ENCODE measurements at regions not wholly inside any gene's neighbourhood (a gene's known extent, or its start where the extent isn't known, plus 50 kb on each side); places are given as distances from the start of the nearest gene placed in this dataset.

GRCh38 chr18:61272793-61273192, 60.4 kb upstream of the CDH20 start:
- Histone ChIP-seq H3K79me2 (ENCODE audit: insufficient read depth, low read length) (no peaks in the 10 kb centered on the region), H3K4me1 (ENCODE audit: control insufficient read depth in 1 of 2, insufficient read depth in 2 of 2, low read length in 2 of 2) (no peaks in the 10 kb centered on the region), H3K9ac (ENCODE audit: insufficient read depth, low read length, poor library complexity, severe bottlenecking) (no peak overlapping the region), H3K9me3 (replicated peaks in 1 of 2; ENCODE audit: control insufficient read depth in 1 of 2, insufficient read depth in 1 of 2, low read length in 2 of 2) (no peaks in the 10 kb centered on the region), H4K20me1 (ENCODE audit: insufficient read depth, low read length) (no peaks in the 10 kb centered on the region), H3K4me3 (replicated peaks in 1 of 3; ENCODE audit: low read depth in 2 of 3, low read length in 3 of 3) (no peak overlapping the region), H2AFZ (ENCODE audit: insufficient read depth, low read depth, low read length, poor library complexity, severe bottlenecking) (no peak overlapping the region), H3K4me2 (replicated peaks; ENCODE audit: extremely low read depth, low read length, poor library complexity, severe bottlenecking) (no peak overlapping the region), H3K27ac (ENCODE audit: low read depth in 1 of 2, low read length in 2 of 2) (no peak overlapping the region), H3K27me3 (ENCODE audit: control insufficient read depth in 2 of 2, insufficient read depth in 2 of 2, low read length in 2 of 2) (no peaks in the 10 kb centered on the region), H3K36me3 (replicated peaks in 1 of 2; ENCODE audit: control insufficient read depth in 1 of 2, insufficient read depth in 2 of 2, low read length in 2 of 2) (no peaks in the 10 kb centered on the region)
- no peaks in the 10 kb centered on the region for H3K27me3 Mint-ChIP-seq (ENCODE audit: low read depth in 3 of 3)
- no peaks in the 10 kb centered on the region for H3K36me3 Mint-ChIP-seq
- DNase-seq: no peak
- no peak overlapping the region for H3K4me3 Mint-ChIP-seq
- intact Hi-C loops (cut with micrococcal nuclease): no loop called here
- no peak overlapping the region for H3K27ac Mint-ChIP-seq
- TF ChIP-seq CTCF (IDR thresholded peaks at IDR 0.05): no peak
- H3K9me3 Mint-ChIP-seq: peaks cover 0 to 9% (median 2%) of the 10 kb centered on the region in 7 donors
- no peaks in the 10 kb centered on the region for H3K4me1 Mint-ChIP-seq
- no CpG with 5 or more reads among the region's 2 CpGs for WGBS (ENCODE audit: insufficient coverage)

- intact Hi-C loops (cut with micrococcal nuclease): no loop called here
- Histone ChIP-seq H4K20me1 (ENCODE audit: insufficient read depth, low read length) (no peaks in the 10 kb centered on the region), H3K4me1 (ENCODE audit: control insufficient read depth in 1 of 2, insufficient read depth in 2 of 2, low read length in 2 of 2) (no peaks in the 10 kb centered on the region), H3K4me3 (replicated peaks in 1 of 3; ENCODE audit: low read depth in 2 of 3, low read length in 3 of 3) (no peak overlapping the region), H3K36me3 (replicated peaks in 1 of 2; ENCODE audit: control insufficient read depth in 1 of 2, insufficient read depth in 2 of 2, low read length in 2 of 2) (no peaks in the 10 kb centered on the region), H3K9me3 (replicated peaks in 1 of 2; ENCODE audit: control insufficient read depth in 1 of 2, insufficient read depth in 1 of 2, low read length in 2 of 2) (no peaks in the 10 kb centered on the region), H3K27me3 (ENCODE audit: control insufficient read depth in 2 of 2, insufficient read depth in 2 of 2, low read length in 2 of 2) (no peaks in the 10 kb centered on the region), H3K27ac (ENCODE audit: low read depth in 1 of 2, low read length in 2 of 2) (no peak overlapping the region), H3K4me2 (replicated peaks; ENCODE audit: extremely low read depth, low read length, poor library complexity, severe bottlenecking) (no peak overlapping the region), H3K79me2 (ENCODE audit: insufficient read depth, low read length) (no peaks in the 10 kb centered on the region), H2AFZ (ENCODE audit: insufficient read depth, low read depth, low read length, poor library complexity, severe bottlenecking) (no peak overlapping the region), H3K9ac (ENCODE audit: insufficient read depth, low read length, poor library complexity, severe bottlenecking) (no peak overlapping the region)
- H3K27me3 Mint-ChIP-seq (ENCODE audit: low read depth in 3 of 3): no peaks in the 10 kb centered on the region
- peaks cover 0 to 8% (median under 1%) of the 10 kb centered on the region in 7 donors for H3K9me3 Mint-ChIP-seq
- TF ChIP-seq CTCF (IDR thresholded peaks at IDR 0.05): no peak
- H3K27ac Mint-ChIP-seq: no peak overlapping the region
- H3K4me3 Mint-ChIP-seq: no peak overlapping the region
- no peaks in the 10 kb centered on the region for H3K4me1 Mint-ChIP-seq
- no CpG with 5 or more reads among the region's 3 CpGs for WGBS (ENCODE audit: insufficient coverage)
- no peak for DNase-seq
- H3K36me3 Mint-ChIP-seq: no peaks in the 10 kb centered on the region
Observed at GRCh38 chr18:61273533-61273932, 59.7 kb upstream of the CDH20 start.
